GM12892 (cell line): ENCODE measurements at regions not wholly inside any gene's neighbourhood (a gene's known extent, or its start where the extent isn't known, plus 50 kb on each side); places are given as distances from the start of the nearest gene placed in this dataset.

Experiments used
- POLR2A ChIP-seq: IDR thresholded peaks from 2 replicates; pipeline ENCODE4 v1.6.1; 2011; ENCODE audit warnings: low read depth, low read length, control low read depth
- POLR2AphosphoS5 ChIP-seq: IDR thresholded peaks from 2 replicates; pipeline ENCODE4 v1.6.1; 2011; ENCODE audit warnings: low read depth, low read length, control low read depth

- TF ChIP-seq POLR2A (no peak), POLR2AphosphoS5 (no peak)
These were observed 78.5 kb upstream of the LANCL2 start for GRCh38 chr7:55286666-55287065.
